Suprapubic skin (tissue), 4 donors: ENCODE measurements at regions not wholly inside any gene's neighbourhood (a gene's known extent, or its start where the extent isn't known, plus 50 kb on each side); places are given as distances from the start of the nearest gene placed in this dataset.

Source experiments
- EP300 ChIP-seq: sonication (generic); formaldehyde crosslinking; IDR thresholded peaks from one replicate; pipeline ENCODE4 v1.6.1; 2017; ENCODE audit warnings: antibody characterized with exemption
- POLR2A ChIP-seq, 2 donors: fragments of 450-650 bp; IDR thresholded peaks; one replicate each; pipeline ENCODE4 v1.6.1; 2017; ENCODE audit warnings: antibody characterized with exemption in 2 of 2, mild to moderate bottlenecking in 2 of 2, moderate library complexity in 2 of 2
- POLR2AphosphoS5 ChIP-seq, 3 donors: sonication (generic); formaldehyde crosslinking; IDR thresholded peaks; one replicate each; pipeline ENCODE4 v1.6.1; 2017; ENCODE audit warnings: antibody characterized with exemption in 3 of 3
- TF ChIP-seq, protein P1 (sequence below), 2 donors: fragments of 200-600 bp in 1 of 2; fragments of 450-650 bp in 1 of 2; sonication (generic) in 1 of 2; IDR thresholded peaks; one replicate each; pipeline ENCODE4 v1.5.1; 2016 to 2019; ENCODE audit warnings: antibody characterized with exemption in 2 of 2, mild to moderate bottlenecking in 1 of 2, moderate library complexity in 1 of 2

- TF ChIP-seq, protein P1, sequence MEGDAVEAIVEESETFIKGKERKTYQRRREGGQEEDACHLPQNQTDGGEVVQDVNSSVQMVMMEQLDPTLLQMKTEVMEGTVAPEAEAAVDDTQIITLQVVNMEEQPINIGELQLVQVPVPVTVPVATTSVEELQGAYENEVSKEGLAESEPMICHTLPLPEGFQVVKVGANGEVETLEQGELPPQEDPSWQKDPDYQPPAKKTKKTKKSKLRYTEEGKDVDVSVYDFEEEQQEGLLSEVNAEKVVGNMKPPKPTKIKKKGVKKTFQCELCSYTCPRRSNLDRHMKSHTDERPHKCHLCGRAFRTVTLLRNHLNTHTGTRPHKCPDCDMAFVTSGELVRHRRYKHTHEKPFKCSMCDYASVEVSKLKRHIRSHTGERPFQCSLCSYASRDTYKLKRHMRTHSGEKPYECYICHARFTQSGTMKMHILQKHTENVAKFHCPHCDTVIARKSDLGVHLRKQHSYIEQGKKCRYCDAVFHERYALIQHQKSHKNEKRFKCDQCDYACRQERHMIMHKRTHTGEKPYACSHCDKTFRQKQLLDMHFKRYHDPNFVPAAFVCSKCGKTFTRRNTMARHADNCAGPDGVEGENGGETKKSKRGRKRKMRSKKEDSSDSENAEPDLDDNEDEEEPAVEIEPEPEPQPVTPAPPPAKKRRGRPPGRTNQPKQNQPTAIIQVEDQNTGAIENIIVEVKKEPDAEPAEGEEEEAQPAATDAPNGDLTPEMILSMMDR (IDR thresholded peaks at IDR 0.05), result no peak
- TF ChIP-seq POLR2A (IDR thresholded peaks at IDR 0.05), result no peak
- no peak for TF ChIP-seq EP300
- TF ChIP-seq POLR2AphosphoS5 (IDR thresholded peaks at IDR 0.05), result no peak
Observed at GRCh38 chr4:152117520-152117919, 356.7 kb upstream of the GATB start.
